GM13977 (cell line): ENCODE measurements at regions not wholly inside any gene's neighbourhood (a gene's known extent, or its start where the extent isn't known, plus 50 kb on each side); places are given as distances from the start of the nearest gene placed in this dataset.

Experiments
- DNase-seq: peaks from one replicate; pipeline ENCODE4 v3.0.0; 2012; ENCODE audit warnings: low spot score
- CTCF ChIP-seq: IDR thresholded peaks from 2 replicates; pipeline ENCODE4 v1.5.1; 2012; ENCODE audit warnings: mild to moderate bottlenecking, control low read depth; ENCODE audit not compliant: insufficient read depth; ENCODE audit errors: extremely low read depth, missing control alignments
- in situ Hi-C: fragments of 300-500 bp; cut with MboI; formaldehyde crosslinking; loops from one replicate; pipeline ENCODE4 v1.12.0; 2022; ENCODE audit warnings: low sequenced_read_pairs, low pct_unique_long_range_greater_than_20kb, mixed read lengths, inconsistent platforms; ENCODE audit not compliant: unreplicated experiment

- no peak for DNase-seq
- no peak for TF ChIP-seq CTCF
- in situ Hi-C loops, result no loop called here
These were observed 410.0 kb upstream of the TNP1 start for GRCh38 chr2:217269701-217270484.

- in situ Hi-C loops, result no loop called here
These were observed 409.1 kb upstream of the TNP1 start for GRCh38 chr2:217268978-217269377.

DNA sequence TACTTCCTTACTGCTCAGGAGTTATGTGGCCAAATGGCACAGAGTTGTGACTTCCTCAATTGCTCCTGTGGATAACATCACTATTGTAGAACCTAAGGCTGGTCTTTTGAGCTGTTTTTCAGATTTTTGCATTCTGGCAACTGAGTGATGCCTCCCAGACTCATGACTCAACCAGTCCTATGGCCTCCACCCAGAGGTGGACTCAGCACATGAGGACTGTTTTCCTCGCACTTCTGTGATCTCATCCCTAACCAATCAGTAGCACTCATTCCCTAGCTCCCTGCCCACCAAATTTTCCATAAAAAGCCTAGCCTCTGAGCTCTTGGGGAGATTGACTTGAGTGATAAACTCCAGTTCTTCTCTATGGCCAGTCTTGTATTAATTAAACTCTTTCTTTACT is 407.9 kb upstream of the TNP1 start:
- no peak for DNase-seq
- no peak for TF ChIP-seq CTCF
- in situ Hi-C loops, result no loop called here

More at GRCh38 chr2:217268978-217269377, 409.1 kb upstream of the TNP1 start:
- DNase-seq, result no peak
- TF ChIP-seq CTCF, result no peak

DNA sequence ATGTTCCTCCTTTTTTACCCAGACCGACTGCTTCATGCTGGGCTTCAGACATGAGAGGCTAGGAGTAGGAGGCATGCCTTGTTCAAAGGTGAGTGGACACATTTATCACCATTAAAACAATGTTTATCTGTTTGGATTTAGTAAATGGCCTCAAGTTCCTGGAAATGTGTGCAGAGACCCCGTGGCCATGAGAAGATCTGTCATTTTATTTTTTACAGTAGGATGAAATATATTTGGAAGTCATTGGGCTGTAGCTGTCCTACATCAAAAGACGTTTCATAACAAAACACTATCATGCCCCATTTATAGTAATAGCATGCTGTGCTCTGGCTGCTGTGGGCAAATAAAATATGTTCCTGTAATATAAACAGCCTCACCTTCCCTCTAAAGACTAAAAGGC is 403.9 kb upstream of the TNP1 start:
- DNase-seq, result no peak
- TF ChIP-seq CTCF, result no peak
- in situ Hi-C loops, result no loop called here

GRCh38 chr2:217262911-217263310 is 403.0 kb upstream of the TNP1 start:
- in situ Hi-C loops, result no loop called here
- no peak for DNase-seq
- no peak for TF ChIP-seq CTCF

GRCh38 chr2:217261452-217261851 is 401.6 kb upstream of the TNP1 start:
- no peak for DNase-seq

More at GRCh38 chr2:217261452-217261851, 401.6 kb upstream of the TNP1 start:
- in situ Hi-C loops, result no loop called here
- no peak for TF ChIP-seq CTCF
